SH-SY5Y (cell line): ENCODE measurements at regions not wholly inside any gene's neighbourhood (a gene's known extent, or its start where the extent isn't known, plus 50 kb on each side); places are given as distances from the start of the nearest gene placed in this dataset.

ENCODE experiments used
- GATA2 ChIP-seq: IDR thresholded peaks from 2 replicates; pipeline ENCODE4 v1.6.1; 2011; ENCODE audit warnings: mild to moderate bottlenecking, low read depth, low read length
- GATA3 ChIP-seq: IDR thresholded peaks from 2 replicates; pipeline ENCODE4 v1.6.1; 2011; ENCODE audit warnings: low read depth, mild to moderate bottlenecking, low read length, moderate library complexity

- TF ChIP-seq GATA3 = no peak
- TF ChIP-seq GATA2 = no peak
Measured at GRCh38 chr5:165757791-165758190, 2252.4 kb downstream of the MAT2B start.
